Activated T-helper 1 cell treated with anti-CD3 and anti-CD28 coated beads, Interleukin-12 subunit alpha, Interleukin-12 subunit beta, Interleukin-2, Interleukin-4 antibody, amounts not matched to agents 30 ng/mL and 10 ng/mL and 1 ng/mL, durations not matched to agents 14 hours and 24 hours and 36 hours (primary cell): ENCODE measurements at regions not wholly inside any gene's neighbourhood (a gene's known extent, or its start where the extent isn't known, plus 50 kb on each side); places are given as distances from the start of the nearest gene placed in this dataset.
"Not testable (repeated sequence)": the region's sequence is repeated elsewhere in the genome, so short reads cannot be mapped to it uniquely, and the experiment has no call there.

Experiments used
- DNase-seq: peaks from one replicate; pipeline ENCODE4 v3.0.0; 2021; ENCODE audit warnings: low spot score
- H3K27ac Mint-ChIP-seq: one replicate; pipeline ENCODE4 v1.8.0; 2021; ENCODE audit warnings: mild to moderate bottlenecking, mixed read lengths
- H3K27me3 Mint-ChIP-seq: one replicate; pipeline ENCODE4 v1.8.0; 2022; ENCODE audit warnings: mild to moderate bottlenecking, moderate library complexity, mixed read lengths; ENCODE audit not compliant: insufficient read depth
- H3K36me3 Mint-ChIP-seq: one replicate; pipeline ENCODE4 v1.8.0; 2021; ENCODE audit warnings: low read depth, mixed read lengths
- H3K4me1 Mint-ChIP-seq: one replicate; pipeline ENCODE4 v1.8.0; 2021; ENCODE audit warnings: low read depth, mixed read lengths
- H3K4me3 Mint-ChIP-seq: one replicate; pipeline ENCODE4 v1.8.0; 2021; ENCODE audit warnings: mild to moderate bottlenecking, moderate library complexity, mixed read lengths
- H3K9me3 Mint-ChIP-seq: one replicate; pipeline ENCODE4 v1.8.0; 2021; ENCODE audit warnings: mixed read lengths
- intact Hi-C: fragments of 100-400 bp; cut with micrococcal nuclease; formaldehyde crosslinking; loops from one replicate; pipeline ENCODE4 v1.15.1; 2024

DNA sequence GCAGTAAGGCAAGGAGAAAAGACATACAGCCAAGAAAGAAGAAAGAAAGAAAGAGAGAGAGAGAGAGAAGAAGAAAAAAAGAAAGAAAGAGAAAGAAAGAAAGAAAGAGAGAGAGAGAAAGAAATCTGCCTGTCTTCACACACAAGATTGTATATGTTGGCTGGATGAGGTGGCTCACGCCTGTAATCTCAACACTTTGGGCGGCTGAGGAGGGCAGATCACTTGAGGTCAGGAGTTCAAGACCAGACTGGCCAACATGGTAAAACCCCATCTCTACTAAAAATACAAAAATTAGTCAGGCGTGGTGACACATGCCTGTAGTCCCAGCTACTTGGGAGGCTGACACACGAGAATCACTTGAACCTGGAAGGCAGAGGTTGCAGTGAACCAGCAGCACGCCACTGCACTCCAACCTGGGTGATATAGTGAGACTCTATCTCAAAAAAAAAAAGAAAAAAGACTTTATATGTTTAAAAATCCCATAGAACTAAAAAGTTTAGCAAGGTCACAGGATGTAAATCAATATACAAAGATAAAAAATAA is 89.0 kb downstream of the C9orf50 start:
- H3K36me3 Mint-ChIP-seq, DNase-seq, intact Hi-C loops, H3K4me3 Mint-ChIP-seq, H3K4me1 Mint-ChIP-seq, H3K27ac Mint-ChIP-seq, H3K9me3 Mint-ChIP-seq: not testable (repeated sequence)
- peaks cover 20% of the 10 kb centered on the region for H3K27me3 Mint-ChIP-seq

DNA sequence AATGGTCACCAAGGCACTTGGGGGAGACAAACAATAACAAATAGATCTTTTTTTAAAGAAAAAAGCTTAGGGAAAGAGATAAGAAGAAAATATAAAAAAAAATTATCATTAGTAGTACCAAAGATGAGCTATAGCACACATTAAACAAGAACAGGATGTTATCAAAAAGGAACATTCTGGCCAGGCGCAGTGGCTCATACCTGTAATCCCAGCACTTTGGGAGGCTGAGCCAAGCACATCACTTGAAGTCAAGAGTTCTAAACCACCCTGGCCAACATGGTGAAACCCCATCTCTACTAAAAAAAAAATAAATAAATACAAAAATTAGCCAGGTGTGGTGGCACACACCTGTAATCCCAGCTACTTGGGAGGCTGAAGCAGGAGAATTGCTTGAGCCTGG is 92.9 kb downstream of the C9orf50 start:
- H3K4me1 Mint-ChIP-seq, H3K27ac Mint-ChIP-seq, H3K9me3 Mint-ChIP-seq, intact Hi-C loops, H3K36me3 Mint-ChIP-seq, H3K4me3 Mint-ChIP-seq, DNase-seq: not testable (repeated sequence)
- H3K27me3 Mint-ChIP-seq = peaks cover 21% of the 10 kb centered on the region

GRCh38 chr9:129525656-129526196 is 95.2 kb downstream of the C9orf50 start:
- DNase-seq = no peak
- Mint-ChIP-seq H3K36me3 (peaks cover 1% of the 10 kb centered on the region), H3K27ac (no peak overlapping the region), H3K9me3 (peaks cover 5% of the 10 kb centered on the region), H3K27me3 (peaks cover 10% of the 10 kb centered on the region), H3K4me3 (no peak overlapping the region), H3K4me1 (no peaks in the 10 kb centered on the region)
- intact Hi-C loops = no loop called here

DNA sequence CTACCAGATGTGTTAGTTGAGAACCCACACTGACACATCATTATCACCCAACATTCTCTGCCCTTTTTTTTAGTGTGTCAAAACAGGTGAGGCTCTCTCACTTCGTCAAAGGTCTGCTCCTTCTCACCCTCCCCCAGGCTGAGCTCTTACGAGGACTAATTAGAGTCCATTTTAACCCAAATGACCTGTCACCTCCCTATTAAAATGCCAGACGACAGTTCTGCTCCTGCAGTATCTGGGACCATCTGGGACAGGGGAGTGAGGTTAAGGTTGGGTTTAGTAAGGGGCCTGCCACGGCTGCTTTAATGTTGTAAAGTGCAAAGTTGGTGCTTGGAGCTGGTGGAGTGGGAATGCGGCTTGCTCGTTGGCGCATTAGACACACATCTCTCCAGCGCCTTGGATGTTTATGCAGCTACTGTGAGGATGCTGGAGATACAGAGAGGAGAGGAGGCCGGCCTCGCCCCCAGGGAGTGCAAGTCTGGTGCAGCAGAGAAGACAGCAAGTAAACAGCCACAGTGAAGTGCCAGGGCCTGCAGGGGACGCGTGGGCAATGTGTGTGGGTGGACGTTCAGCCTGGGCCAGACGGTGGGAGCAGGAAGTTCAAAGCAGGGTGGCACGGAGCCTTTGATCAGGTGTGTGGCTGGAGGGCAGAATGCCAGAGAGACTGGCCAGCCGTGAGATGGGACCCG is 96.2 kb downstream of the C9orf50 start:
- Mint-ChIP-seq H3K4me1 (no peaks in the 10 kb centered on the region), H3K27me3 (peaks cover 8% of the 10 kb centered on the region), H3K36me3 (peaks cover 1% of the 10 kb centered on the region), H3K27ac (no peak overlapping the region), H3K4me3 (no peak overlapping the region), H3K9me3 (peaks cover 5% of the 10 kb centered on the region)
- DNase-seq = no peak
- intact Hi-C loops = no loop called here

GRCh38 chr9:129523943-129524581 is 96.8 kb downstream of the C9orf50 start:
- DNase-seq = no peak
- Mint-ChIP-seq H3K27me3 (peaks cover 8% of the 10 kb centered on the region), H3K4me1 (no peaks in the 10 kb centered on the region), H3K4me3 (no peak overlapping the region), H3K9me3 (peaks cover 5% of the 10 kb centered on the region), H3K36me3 (peaks cover 1% of the 10 kb centered on the region), H3K27ac (no peak overlapping the region)
- intact Hi-C loops = no loop called here

DNA sequence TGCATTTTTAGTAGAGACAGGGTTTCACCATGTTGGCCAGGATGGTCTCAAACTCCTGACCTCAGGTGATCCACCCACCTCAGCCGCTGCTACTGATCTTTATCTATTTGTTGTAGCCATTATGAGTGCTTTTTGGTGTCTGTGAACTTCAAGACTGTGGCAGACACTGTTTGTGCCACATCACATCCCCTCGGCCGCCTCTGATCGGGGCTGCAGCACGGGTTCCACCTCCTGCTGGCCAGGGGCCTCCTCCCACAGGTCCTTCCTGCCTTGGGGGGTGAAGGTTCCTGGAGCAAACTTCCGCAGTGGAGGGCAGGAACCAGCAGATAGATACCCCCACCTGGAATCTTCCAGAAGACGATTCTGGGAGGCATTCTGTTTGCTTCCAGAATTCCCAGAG is 98.5 kb downstream of the C9orf50 start:
- Mint-ChIP-seq H3K4me3 (no peak overlapping the region), H3K36me3 (peaks cover 1% of the 10 kb centered on the region), H3K9me3 (peaks cover 6% of the 10 kb centered on the region), H3K27me3 (peaks cover 8% of the 10 kb centered on the region), H3K27ac (no peak overlapping the region), H3K4me1 (no peaks in the 10 kb centered on the region)
- DNase-seq = no peak
- intact Hi-C loops = no loop called here

DNA sequence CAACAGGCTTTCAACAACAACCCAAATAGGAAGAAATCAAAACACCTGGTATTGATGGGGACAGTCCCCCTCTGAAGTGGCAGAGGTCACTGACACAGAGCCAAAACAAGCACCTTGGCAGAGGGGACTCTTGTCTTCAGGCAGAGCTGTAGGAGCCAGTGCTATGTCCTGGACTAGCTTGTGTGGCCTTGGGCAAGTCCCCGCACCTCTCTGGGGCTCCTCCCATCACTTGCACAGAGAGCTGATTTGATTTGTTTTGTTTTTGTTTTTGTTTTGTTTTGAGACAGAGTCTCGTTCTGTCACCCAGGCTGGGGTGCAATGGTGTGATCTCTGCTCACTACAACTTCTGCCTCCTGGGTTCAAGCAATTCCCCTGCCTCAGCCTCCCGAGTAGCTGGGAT is 100.8 kb downstream of the C9orf50 start:
- no peak for DNase-seq
- Mint-ChIP-seq H3K27me3 (peaks cover 4% of the 10 kb centered on the region), H3K27ac (no peak overlapping the region), H3K9me3 (peaks cover 19% of the 10 kb centered on the region), H3K4me1 (no peaks in the 10 kb centered on the region), H3K36me3 (peaks cover 5% of the 10 kb centered on the region), H3K4me3 (no peak overlapping the region)
- intact Hi-C loops = no loop called here

GRCh38 chr9:129518074-129518473 is 102.8 kb downstream of the C9orf50 start:
- Mint-ChIP-seq H3K9me3 (peaks cover 30% of the 10 kb centered on the region), H3K27ac (no peak overlapping the region), H3K4me3 (no peak overlapping the region), H3K4me1 (no peaks in the 10 kb centered on the region), H3K36me3 (peaks cover 5% of the 10 kb centered on the region), H3K27me3 (no peaks in the 10 kb centered on the region)
- no peak for DNase-seq
- intact Hi-C loops = no loop called here

DNA sequence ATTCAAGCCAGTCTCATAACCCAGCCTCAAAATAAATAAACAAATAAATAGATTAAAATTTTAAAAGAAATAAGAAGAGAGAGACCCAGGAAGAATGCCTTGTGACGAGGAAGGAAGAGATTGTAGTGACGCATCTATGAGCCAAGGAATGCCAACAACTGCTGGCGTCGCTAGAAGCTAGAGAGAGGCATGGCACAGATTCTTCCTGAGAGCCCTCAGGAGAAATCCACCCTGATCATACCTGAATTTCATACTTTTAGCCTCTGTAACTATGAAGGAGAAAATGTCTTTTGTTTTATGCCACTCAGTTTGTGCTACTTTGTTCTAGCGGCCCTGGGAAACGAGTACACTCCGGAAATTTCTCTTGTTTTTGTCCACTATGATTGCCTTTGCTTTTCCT is 103.9 kb downstream of the C9orf50 start:
- Mint-ChIP-seq H3K4me3 (no peak overlapping the region), H3K4me1 (no peaks in the 10 kb centered on the region)

DNA sequence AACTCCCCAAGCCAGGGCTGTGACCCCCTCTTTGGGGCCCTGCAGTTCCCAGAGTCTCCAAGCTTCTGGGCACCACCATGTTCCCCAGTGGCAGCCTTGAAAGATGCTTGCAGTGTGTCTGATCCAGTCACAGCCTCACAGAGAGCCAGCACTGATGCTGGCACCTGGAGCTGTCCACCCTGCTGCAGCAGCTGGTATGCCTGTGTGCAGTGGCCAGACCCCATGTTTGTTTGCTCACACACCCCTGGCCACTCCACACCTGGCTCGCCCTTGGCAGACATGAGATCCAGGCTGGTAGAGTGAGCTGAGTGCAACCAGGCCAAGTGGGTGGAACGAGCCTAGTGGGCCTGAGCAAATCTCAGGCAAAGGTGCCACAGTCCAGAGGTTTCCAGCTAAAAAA is 106.0 kb downstream of the C9orf50 start:
- Mint-ChIP-seq H3K4me3 (no peak overlapping the region), H3K27ac (no peak overlapping the region), H3K36me3 (peaks cover 4% of the 10 kb centered on the region), H3K27me3 (peaks cover 5% of the 10 kb centered on the region), H3K9me3 (peaks cover 37% of the 10 kb centered on the region), H3K4me1 (no peaks in the 10 kb centered on the region)
- intact Hi-C loops = no loop called here
- no peak for DNase-seq

More for the DNA sequence above, 103.9 kb downstream of the C9orf50 start:
- Mint-ChIP-seq H3K27ac (no peak overlapping the region), H3K36me3 (peaks cover 5% of the 10 kb centered on the region), H3K9me3 (peaks cover 37% of the 10 kb centered on the region), H3K27me3 (peaks cover under 1% of the 10 kb centered on the region)
- intact Hi-C loops = no loop called here
- no peak for DNase-seq

DNA sequence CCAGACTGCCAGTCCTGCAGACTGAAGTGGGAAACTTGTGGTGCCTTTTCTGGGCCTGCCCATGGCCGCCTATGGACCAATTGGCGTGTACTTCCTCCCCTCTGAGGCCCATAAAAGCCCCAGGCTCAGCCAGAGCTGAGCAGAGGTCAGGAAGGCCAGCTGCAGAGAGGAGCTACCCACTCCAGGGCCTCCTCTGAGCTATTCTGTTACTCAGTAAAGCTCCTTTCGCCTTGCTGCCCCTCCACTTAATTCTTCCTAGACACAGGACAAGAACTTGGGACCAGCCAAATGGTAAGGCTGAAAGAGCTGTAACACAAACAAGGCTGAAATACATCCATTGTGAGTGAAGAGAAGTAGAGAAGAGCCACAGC is 106.4 kb downstream of the C9orf50 start:
- intact Hi-C loops = no loop called here
- Mint-ChIP-seq H3K27me3 (peaks cover 5% of the 10 kb centered on the region), H3K27ac (no peak overlapping the region), H3K4me1 (no peaks in the 10 kb centered on the region), H3K9me3 (peaks cover 37% of the 10 kb centered on the region), H3K4me3 (no peak overlapping the region), H3K36me3 (peaks cover 4% of the 10 kb centered on the region)
- no peak for DNase-seq

GRCh38 chr9:129513856-129514496 is 106.9 kb downstream of the C9orf50 start:
- intact Hi-C loops = no loop called here
- Mint-ChIP-seq H3K36me3 (peaks cover 4% of the 10 kb centered on the region), H3K4me1 (no peaks in the 10 kb centered on the region), H3K27me3 (peaks cover 5% of the 10 kb centered on the region), H3K27ac (no peak overlapping the region), H3K4me3 (no peak overlapping the region), H3K9me3 (peaks cover 37% of the 10 kb centered on the region)
- no peak for DNase-seq

GRCh38 chr9:129513282-129513681 is 107.6 kb downstream of the C9orf50 start:
- intact Hi-C loops = no loop called here
- no peaks in the 10 kb centered on the region for H3K4me1 Mint-ChIP-seq
- H3K4me3 Mint-ChIP-seq = no peak overlapping the region
- H3K36me3 Mint-ChIP-seq = peaks cover 4% of the 10 kb centered on the region
- no peak for DNase-seq
- peaks cover 35% of the 10 kb centered on the region for H3K9me3 Mint-ChIP-seq
- no peak overlapping the region for H3K27ac Mint-ChIP-seq
- H3K27me3 Mint-ChIP-seq = peaks cover 7% of the 10 kb centered on the region
